RWPE2 (cell line): ENCODE measurements at regions not wholly inside any gene's neighbourhood (a gene's known extent, or its start where the extent isn't known, plus 50 kb on each side); places are given as distances from the start of the nearest gene placed in this dataset.

Source experiments
- ATAC-seq: fragments of 200-7000 bp; cut with Tn5 transposase; 3 replicates; pipeline ENCODE4 v1.9.1; 2021; ENCODE audit warnings: low read depth
- DNase-seq: peaks from one replicate; pipeline ENCODE4 v3.0.0-alpha.2; 2020; ENCODE audit warnings: low spot score
- H3K27ac ChIP-seq: fragments of 450-650 bp; 2 replicates; pipeline ENCODE4 v1.5.1; 2017; ENCODE audit warnings: mild to moderate bottlenecking; ENCODE audit not compliant: poor library complexity, severe bottlenecking
- H3K27me3 ChIP-seq: fragments of 250-450 bp; sonication (Bioruptor Pico); 2 replicates; pipeline ENCODE4 v1.5.1; 2021; ENCODE audit warnings: mild to moderate bottlenecking, moderate library complexity; ENCODE audit not compliant: insufficient read depth, poor library complexity, severe bottlenecking
- H3K36me3 ChIP-seq: fragments of 250-450 bp; sonication (Bioruptor Pico); 2 replicates; pipeline ENCODE4 v1.5.1; 2020; ENCODE audit warnings: low read depth, mild to moderate bottlenecking, moderate library complexity
- H3K4me1 ChIP-seq: fragments of 250-450 bp; sonication (Bioruptor Pico); 2 replicates; pipeline ENCODE4 v1.5.1; 2021; ENCODE audit warnings: mild to moderate bottlenecking, moderate library complexity; ENCODE audit not compliant: insufficient read depth, poor library complexity, severe bottlenecking
- H3K4me3 ChIP-seq: fragments of 250-450 bp; sonication (Bioruptor Pico); 2 replicates; pipeline ENCODE4 v1.5.1; 2021; ENCODE audit warnings: mild to moderate bottlenecking, moderate library complexity; ENCODE audit not compliant: severe bottlenecking
- H3K9me3 ChIP-seq: fragments of 250-450 bp; sonication (Bioruptor Pico); 2 replicates; pipeline ENCODE4 v1.5.1; 2021; ENCODE audit warnings: mild to moderate bottlenecking, moderate library complexity; ENCODE audit not compliant: severe bottlenecking
- CTCF ChIP-seq: fragments of 450-650 bp; IDR thresholded peaks from one replicate; pipeline ENCODE4 v1.5.1; 2017; ENCODE audit warnings: mild to moderate bottlenecking, moderate library complexity; ENCODE audit not compliant: poor library complexity, severe bottlenecking

- ATAC-seq (no peak), DNase-seq (no peak)
- Histone ChIP-seq H3K27me3 (no peaks in the 10 kb centered on the region), H3K36me3 (no peaks in the 10 kb centered on the region), H3K4me1 (peaks cover 6% of the 10 kb centered on the region), H3K9me3 (no peaks in the 10 kb centered on the region), H3K27ac (no peak overlapping the region), H3K4me3 (no peak overlapping the region)
- TF ChIP-seq CTCF: no peak
Measured at GRCh38 chr20:52824494-52825216, 147.5 kb upstream of the TSHZ2 start.

GRCh38 chr20:52823303-52823702 is 148.9 kb upstream of the TSHZ2 start:
- no peak; the same call in 2 of the 3 replicates for ATAC-seq
- no peaks in the 10 kb centered on the region for H3K36me3 ChIP-seq
- H3K27me3 ChIP-seq: no peaks in the 10 kb centered on the region
- H3K27ac ChIP-seq: no peak overlapping the region
- no peak for DNase-seq
- H3K9me3 ChIP-seq: no peaks in the 10 kb centered on the region
- peaks cover 4% of the 10 kb centered on the region for H3K4me1 ChIP-seq
- no peak for TF ChIP-seq CTCF
- H3K4me3 ChIP-seq: no peak overlapping the region

- Histone ChIP-seq H3K27me3 (no peaks in the 10 kb centered on the region), H3K4me3 (no peak overlapping the region), H3K9me3 (no peaks in the 10 kb centered on the region), H3K36me3 (no peaks in the 10 kb centered on the region), H3K4me1 (no peaks in the 10 kb centered on the region), H3K27ac (no peak overlapping the region)
- TF ChIP-seq CTCF: no peak
- DNase-seq (no peak), ATAC-seq (no peak)
Measured at GRCh38 chr20:52820641-52821292, 151.4 kb upstream of the TSHZ2 start.

GRCh38 chr20:52818491-52818890 is 153.7 kb upstream of the TSHZ2 start:
- H3K27ac ChIP-seq: no peak overlapping the region
- DNase-seq: no peak
- peaks cover 3% of the 10 kb centered on the region for H3K27me3 ChIP-seq
- H3K36me3 ChIP-seq: no peaks in the 10 kb centered on the region
- TF ChIP-seq CTCF: no peak
- ATAC-seq: no peak
- H3K9me3 ChIP-seq: no peaks in the 10 kb centered on the region
- no peaks in the 10 kb centered on the region for H3K4me1 ChIP-seq
- no peak overlapping the region for H3K4me3 ChIP-seq

- no peak for ATAC-seq
- Histone ChIP-seq H3K36me3 (no peaks in the 10 kb centered on the region), H3K4me3 (no peak overlapping the region), H3K9me3 (no peaks in the 10 kb centered on the region), H3K27me3 (peaks cover 3% of the 10 kb centered on the region), H3K4me1 (no peaks in the 10 kb centered on the region), H3K27ac (no peak overlapping the region)
- TF ChIP-seq CTCF: no peak
- no peak for DNase-seq
Measured at GRCh38 chr20:52817981-52818380, 154.2 kb upstream of the TSHZ2 start.
